Thyroid gland (tissue), 4 donors: ENCODE measurements at regions not wholly inside any gene's neighbourhood (a gene's known extent, or its start where the extent isn't known, plus 50 kb on each side); places are given as distances from the start of the nearest gene placed in this dataset.
"Not testable (repeated sequence)": the region's sequence is repeated elsewhere in the genome, so short reads cannot be mapped to it uniquely, and the experiment has no call there.

Source experiments
- CTCF ChIP-seq, 6 experiments: fragments of 200-600 bp in 3 of 6; fragments of 450-650 bp in 3 of 6; sonication (generic) in 3 of 6; IDR thresholded peaks; one replicate each; pipeline ENCODE4 v1.5.1; 2016 to 2019; ENCODE audit warnings: antibody characterized with exemption in 6 of 6, mild to moderate bottlenecking in 2 of 6, inconsistent platforms in 1 of 6, moderate library complexity in 1 of 6
- POLR2A ChIP-seq, 2 donors: fragments of 450-650 bp; IDR thresholded peaks; one replicate each; pipeline ENCODE4 v1.6.1; 2017; ENCODE audit warnings: antibody characterized with exemption in 2 of 2, mild to moderate bottlenecking in 2 of 2, moderate library complexity in 1 of 2

GRCh38 chr22:12554648-12555192 lies 2973.3 kb upstream of the OR11H1 start:
- TF ChIP-seq CTCF, POLR2A (IDR thresholded peaks at IDR 0.05): not testable (repeated sequence)
